HEK293T (cell line): ENCODE measurements at regions not wholly inside any gene's neighbourhood (a gene's known extent, or its start where the extent isn't known, plus 50 kb on each side); places are given as distances from the start of the nearest gene placed in this dataset.

Experiments
- NFRKB ChIP-seq: fragments of 450-650 bp; IDR thresholded peaks from 2 replicates; pipeline ENCODE4 v1.6.1; 2016; ENCODE audit warnings: mild to moderate bottlenecking, moderate library complexity
- SP1 ChIP-seq: fragments of 450-650 bp; IDR thresholded peaks from 2 replicates; pipeline ENCODE4 v1.6.1; 2017
- SUZ12 ChIP-seq: fragments of 450-650 bp; IDR thresholded peaks from 2 replicates; pipeline ENCODE4 v1.6.1; 2016; ENCODE audit warnings: mild to moderate bottlenecking
- ZNF384 ChIP-seq: fragments of 450-650 bp; IDR thresholded peaks from 2 replicates; pipeline ENCODE4 v1.6.1; 2016

DNA sequence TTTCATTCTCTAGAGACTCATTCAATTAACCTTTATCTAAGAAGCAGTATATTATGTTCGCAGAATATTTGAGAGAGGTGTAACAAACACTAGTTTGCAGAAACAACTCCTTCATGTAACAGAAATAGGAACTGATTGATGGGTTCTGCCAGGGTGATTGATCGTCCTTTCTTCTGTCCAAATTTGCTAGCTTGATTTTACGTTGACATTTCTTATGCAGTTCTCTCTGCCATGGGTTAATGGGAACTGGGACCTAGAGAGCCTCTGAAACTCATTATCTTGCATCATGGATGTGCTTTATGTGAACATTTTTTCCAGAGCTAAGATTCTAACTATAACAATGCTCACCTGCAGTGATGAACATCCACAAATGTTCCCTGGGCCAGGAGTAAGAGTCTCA lies 107.0 kb downstream of the SLC24A2 start:
- no peak for TF ChIP-seq SUZ12
- no peak for TF ChIP-seq SP1
- no peak for TF ChIP-seq ZNF384
- TF ChIP-seq NFRKB, result no peak
